ES-I3 (cell line): ENCODE measurements at regions not wholly inside any gene's neighbourhood (a gene's known extent, or its start where the extent isn't known, plus 50 kb on each side); places are given as distances from the start of the nearest gene placed in this dataset.

Source experiments
- H3K36me3 ChIP-seq: 2 replicates; pipeline ENCODE4 v1.6.1; 2013; ENCODE audit warnings: mild to moderate bottlenecking, low read length, control low read depth, moderate library complexity; ENCODE audit not compliant: insufficient read depth
- H3K4me1 ChIP-seq: 2 replicates; pipeline ENCODE4 v1.6.1; 2013; ENCODE audit warnings: mild to moderate bottlenecking, control low read depth, low read length; ENCODE audit not compliant: insufficient read depth
- H3K9ac ChIP-seq: 2 replicates; pipeline ENCODE4 v1.6.1; 2013; ENCODE audit warnings: low read depth, mild to moderate bottlenecking, low read length, moderate library complexity
- H3K9me3 ChIP-seq: 2 replicates; pipeline ENCODE4 v1.6.1; 2013; ENCODE audit warnings: mild to moderate bottlenecking, low read length, moderate library complexity; ENCODE audit not compliant: control insufficient read depth, insufficient read depth

- Histone ChIP-seq H3K9ac (no peak overlapping the region), H3K9me3 (peaks cover 3% of the 10 kb centered on the region; the same call in 1 of the 2 replicates), H3K4me1 (peaks cover 19% of the 10 kb centered on the region; the same call in 1 of the 2 replicates), H3K36me3 (no peaks in the 10 kb centered on the region)
These were observed 277.5 kb upstream of the KAZN start for GRCh38 chr1:14320986-14321385.

GRCh38 chr1:14321422-14321821 lies 277.1 kb upstream of the KAZN start:
- Histone ChIP-seq H3K9ac (no peak overlapping the region), H3K9me3 (peaks cover 3% of the 10 kb centered on the region; the same call in 1 of the 2 replicates), H3K4me1 (peaks cover 19% of the 10 kb centered on the region; the same call in 1 of the 2 replicates), H3K36me3 (no peaks in the 10 kb centered on the region)

GRCh38 chr1:14323568-14324247 lies 274.8 kb upstream of the KAZN start:
- peaks cover 3% of the 10 kb centered on the region; the same call in 1 of the 2 replicates for H3K9me3 ChIP-seq
- no peaks in the 10 kb centered on the region; the same call in 1 of the 2 replicates for H3K36me3 ChIP-seq
- peaks cover 19% of the 10 kb centered on the region; the same call in 1 of the 2 replicates for H3K4me1 ChIP-seq
- H3K9ac ChIP-seq, result no peak overlapping the region

GRCh38 chr1:14324248-14324630 lies 274.2 kb upstream of the KAZN start:
- Histone ChIP-seq H3K9me3 (peaks cover 3% of the 10 kb centered on the region; the same call in 1 of the 2 replicates), H3K9ac (no peak overlapping the region), H3K4me1 (peaks cover 19% of the 10 kb centered on the region; the same call in 1 of the 2 replicates), H3K36me3 (no peaks in the 10 kb centered on the region; the same call in 1 of the 2 replicates)

- no peak overlapping the region for H3K9ac ChIP-seq
- H3K9me3 ChIP-seq, result peaks cover 7% of the 10 kb centered on the region; the same call in 1 of the 2 replicates
- no peaks in the 10 kb centered on the region; the same call in 1 of the 2 replicates for H3K36me3 ChIP-seq
- no peaks in the 10 kb centered on the region for H3K4me1 ChIP-seq
These were observed 271.6 kb upstream of the KAZN start for GRCh38 chr1:14326857-14327256.

- Histone ChIP-seq H3K4me1 (0 out of 2 replicates have a peak, but pooled peaks cover 4% of the 10 kb centered on the region), H3K9ac (no peak overlapping the region), H3K36me3 (no peaks in the 10 kb centered on the region; the same call in 1 of the 2 replicates), H3K9me3 (peaks cover 4% of the 10 kb centered on the region; the same call in 1 of the 2 replicates)
These were observed 269.8 kb upstream of the KAZN start for GRCh38 chr1:14328685-14329084.

GRCh38 chr1:14332158-14332557 lies 266.3 kb upstream of the KAZN start:
- Histone ChIP-seq H3K4me1 (peaks cover 9% of the 10 kb centered on the region; the same call in 1 of the 2 replicates), H3K36me3 (no peaks in the 10 kb centered on the region; the same call in 1 of the 2 replicates), H3K9me3 (peaks cover 4% of the 10 kb centered on the region; the same call in 1 of the 2 replicates), H3K9ac (no peak overlapping the region)

GRCh38 chr1:14334336-14335176 lies 263.9 kb upstream of the KAZN start:
- peaks cover 4% of the 10 kb centered on the region; the same call in 1 of the 2 replicates for H3K9me3 ChIP-seq
- no peaks in the 10 kb centered on the region for H3K36me3 ChIP-seq
- H3K9ac ChIP-seq, result no peak overlapping the region
- peaks cover 9% of the 10 kb centered on the region; the same call in 1 of the 2 replicates for H3K4me1 ChIP-seq

- Histone ChIP-seq H3K36me3 (no peaks in the 10 kb centered on the region), H3K4me1 (peaks cover 6% of the 10 kb centered on the region; the same call in 1 of the 2 replicates), H3K9ac (no peak overlapping the region), H3K9me3 (no peaks in the 10 kb centered on the region)
These were observed 260.0 kb upstream of the KAZN start for GRCh38 chr1:14338509-14338908.

- Histone ChIP-seq H3K9me3 (no peaks in the 10 kb centered on the region), H3K4me1 (peaks cover 6% of the 10 kb centered on the region; the same call in 1 of the 2 replicates), H3K36me3 (no peaks in the 10 kb centered on the region), H3K9ac (no peak overlapping the region; the same call in 1 of the 2 replicates)
These were observed 259.2 kb upstream of the KAZN start for GRCh38 chr1:14339288-14339687.

- Histone ChIP-seq H3K9ac (no peak overlapping the region), H3K4me1 (no peaks in the 10 kb centered on the region), H3K36me3 (no peaks in the 10 kb centered on the region), H3K9me3 (no peaks in the 10 kb centered on the region)
These were observed 258.3 kb upstream of the KAZN start for GRCh38 chr1:14340002-14340785.

GRCh38 chr1:14341147-14341546 lies 257.3 kb upstream of the KAZN start:
- H3K4me1 ChIP-seq, result peaks cover 4% of the 10 kb centered on the region; the same call in 1 of the 2 replicates
- no peak overlapping the region for H3K9ac ChIP-seq
- H3K9me3 ChIP-seq, result no peaks in the 10 kb centered on the region
- H3K36me3 ChIP-seq, result no peaks in the 10 kb centered on the region

- Histone ChIP-seq H3K36me3 (no peaks in the 10 kb centered on the region), H3K9me3 (no peaks in the 10 kb centered on the region; the same call in 1 of the 2 replicates), H3K9ac (no peak overlapping the region), H3K4me1 (peaks cover 4% of the 10 kb centered on the region; the same call in 1 of the 2 replicates)
These were observed 252.4 kb upstream of the KAZN start for GRCh38 chr1:14345946-14346550.
